Prostate gland (tissue), 2 donors: ENCODE measurements at regions not wholly inside any gene's neighbourhood (a gene's known extent, or its start where the extent isn't known, plus 50 kb on each side); places are given as distances from the start of the nearest gene placed in this dataset.
"Not testable (repeated sequence)": the region's sequence is repeated elsewhere in the genome, so short reads cannot be mapped to it uniquely, and the experiment has no call there.

Source experiments
- DNase-seq: peaks from one replicate; pipeline ENCODE4 v3.0.0-alpha.2; 2019; ENCODE audit warnings: low spot score
- H3K27ac ChIP-seq, 2 donors: fragments of 200-600 bp; sonication (generic); 2 replicates each; pipeline ENCODE4 v1.5.1; 2017 to 2019
- H3K27me3 ChIP-seq: fragments of 200-600 bp; sonication (generic); replicated peaks from 2 replicates; pipeline ENCODE4 v1.5.1; 2019; ENCODE audit not compliant: insufficient read depth
- H3K36me3 ChIP-seq, 2 donors: fragments of 200-600 bp; sonication (generic); 1 replicate in 1 of 2; 2 replicates in 1 of 2; pipeline versions ENCODE4 v1.5.1 to v1.8.1; 2017 to 2019
- H3K4me1 ChIP-seq: fragments of 200-600 bp; sonication (generic); replicated peaks from 2 replicates; pipeline ENCODE4 v1.5.1; 2019
- H3K4me3 ChIP-seq, 2 donors: fragments of 200-600 bp; sonication (generic); 2 replicates each; pipeline ENCODE4 v1.5.1; 2017 to 2019
- H3K9me3 ChIP-seq: fragments of 200-600 bp; sonication (generic); 2 replicates; pipeline ENCODE4 v1.5.1; 2017
- CTCF ChIP-seq, 4 experiments: fragments of 200-600 bp in 2 of 4; fragments of 450-650 bp in 2 of 4; sonication (generic) in 2 of 4; IDR thresholded peaks; 1 replicate in 3 of 4; 2 replicates in 1 of 4; pipeline ENCODE4 v1.5.1; 2016 to 2019; ENCODE audit warnings: antibody characterized with exemption in 4 of 4, mild to moderate bottlenecking in 2 of 4, moderate library complexity in 2 of 4
- POLR2A ChIP-seq: fragments of 450-650 bp; IDR thresholded peaks from one replicate; pipeline ENCODE4 v1.6.1; 2016; ENCODE audit warnings: antibody characterized with exemption, mild to moderate bottlenecking
- POLR2AphosphoS5 ChIP-seq: sonication (generic); formaldehyde crosslinking; IDR thresholded peaks from one replicate; pipeline ENCODE4 v1.6.1; 2017; ENCODE audit warnings: antibody characterized with exemption
- WGBS: methylation state at CpG from one replicate; pipeline ENCODE4 v1.1.5; 2018; 5-methylcytosine and 5-hydroxymethylcytosine counted together
- intact Hi-C: fragments of 100-400 bp; cut with DNase I; formaldehyde crosslinking; loops from one replicate; pipeline ENCODE4 v1.14.2; 2022

DNA sequence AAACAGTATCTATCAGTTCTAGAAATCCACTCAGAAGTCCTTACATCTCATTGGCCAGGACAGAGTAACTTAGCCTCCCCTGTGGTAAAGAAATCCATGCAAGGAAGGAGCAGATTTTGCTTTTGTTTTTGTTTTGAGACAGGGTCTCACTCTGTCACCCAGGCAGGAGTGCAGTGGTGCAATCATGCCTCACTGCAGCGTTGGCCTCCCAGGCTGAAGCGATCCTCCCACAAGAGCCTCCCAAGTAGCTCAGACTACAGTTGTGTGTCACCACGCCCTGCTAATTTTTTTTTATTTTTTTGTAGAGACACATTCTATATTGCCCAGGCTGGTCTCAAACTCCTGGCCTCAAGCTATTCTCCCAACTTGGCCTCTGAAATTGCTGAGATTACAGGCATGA, 185.1 kb downstream of the NRP2 start:
- H3K9me3 ChIP-seq = no peaks in the 10 kb centered on the region
- H3K27ac ChIP-seq = no peak overlapping the region
- no peak for DNase-seq
- H3K27me3 ChIP-seq = no peaks in the 10 kb centered on the region
- TF ChIP-seq POLR2AphosphoS5 (no peak), POLR2A (no peak), CTCF (IDR thresholded peaks at IDR 0.05) (no peak)
- 98% methylated on average over 3 of the region's 3 CpGs for WGBS
- peaks cover 3% of the 10 kb centered on the region for H3K4me1 ChIP-seq
- H3K36me3 ChIP-seq = no peaks in the 10 kb centered on the region
- H3K4me3 ChIP-seq = no peak overlapping the region
- intact Hi-C loops = no loop called here

DNA sequence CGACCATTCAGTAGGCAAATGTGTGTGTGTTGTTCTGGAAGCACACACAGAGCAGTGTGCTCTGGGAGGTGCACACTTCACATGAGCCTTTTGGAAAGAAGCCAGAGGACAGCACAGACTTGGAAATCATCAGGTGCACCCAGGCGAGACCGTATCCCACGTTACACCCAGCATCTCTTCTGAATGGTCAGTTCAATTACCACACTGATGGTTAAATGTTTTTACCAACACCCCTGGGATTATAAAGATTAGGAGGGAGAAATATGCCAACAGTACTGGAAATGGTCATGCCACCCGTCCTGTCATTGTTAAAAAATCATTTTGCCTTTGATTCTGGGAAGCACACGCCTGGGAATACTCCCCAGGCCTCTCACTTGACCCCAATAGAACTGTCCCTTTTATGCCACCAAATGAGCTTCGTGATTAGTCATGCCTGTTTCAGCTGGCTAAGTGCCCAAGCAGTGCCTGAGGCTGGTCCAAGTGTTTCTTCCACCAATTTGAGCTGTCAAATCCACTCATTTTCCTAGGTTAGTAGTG, 183.7 kb downstream of the NRP2 start:
- H3K9me3 ChIP-seq = no peaks in the 10 kb centered on the region
- intact Hi-C loops = no loop called here
- no peak overlapping the region for H3K27ac ChIP-seq
- peak; percentile 20 for DNase-seq
- WGBS = 36% methylated on average over 7 of the region's 7 CpGs
- peaks cover 3% of the 10 kb centered on the region for H3K4me1 ChIP-seq
- no peaks in the 10 kb centered on the region for H3K27me3 ChIP-seq
- H3K36me3 ChIP-seq = no peaks in the 10 kb centered on the region
- no peak for TF ChIP-seq POLR2A
- peak; percentile 44 for TF ChIP-seq POLR2AphosphoS5
- no peak for TF ChIP-seq CTCF (IDR thresholded peaks at IDR 0.05)
- H3K4me3 ChIP-seq = no peak overlapping the region

- WGBS = 94% methylated on average over 3 of the region's 3 CpGs
- H3K4me1 ChIP-seq = peaks cover 3% of the 10 kb centered on the region
- no peaks in the 10 kb centered on the region for H3K36me3 ChIP-seq
Observed at GRCh38 chr2:205865056-205865455, 182.8 kb downstream of the NRP2 start.

DNA sequence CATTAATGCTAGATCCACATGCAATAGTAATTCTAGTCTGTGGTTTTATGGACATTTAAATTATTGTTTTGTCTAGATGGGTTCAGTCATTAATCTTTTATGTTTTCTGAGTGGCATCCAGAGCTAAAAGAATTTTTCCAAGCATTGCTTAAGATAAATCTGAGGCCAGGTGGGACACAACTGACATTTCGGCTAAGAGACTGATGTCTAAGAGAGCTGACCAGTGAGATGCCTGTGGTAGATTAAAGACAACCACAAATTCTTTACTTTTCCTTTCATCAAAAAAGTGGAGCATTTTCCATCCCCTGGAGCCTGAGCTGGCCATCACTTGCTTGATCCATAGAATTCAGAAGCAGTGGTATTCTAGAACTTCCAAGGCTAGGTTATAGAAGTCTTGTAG, 182.2 kb downstream of the NRP2 start:
- H3K27ac ChIP-seq = no peak overlapping the region
- H3K9me3 ChIP-seq = no peaks in the 10 kb centered on the region
- H3K27me3 ChIP-seq = no peaks in the 10 kb centered on the region
- H3K4me1 ChIP-seq = peaks cover 3% of the 10 kb centered on the region
- H3K4me3 ChIP-seq = no peak overlapping the region
- WGBS = 90% methylated on average over 1 of the region's 1 CpG
- intact Hi-C loops = no loop called here
- TF ChIP-seq POLR2AphosphoS5 = no peak
- no peak for TF ChIP-seq POLR2A
- TF ChIP-seq CTCF (IDR thresholded peaks at IDR 0.05) = no peak
- DNase-seq = no peak
- no peaks in the 10 kb centered on the region for H3K36me3 ChIP-seq

More at GRCh38 chr2:205865056-205865455, 182.8 kb downstream of the NRP2 start:
- DNase-seq = no peak
- Histone ChIP-seq H3K9me3 (no peaks in the 10 kb centered on the region), H3K4me3 (no peak overlapping the region), H3K27ac (no peak overlapping the region), H3K27me3 (no peaks in the 10 kb centered on the region)
- intact Hi-C loops = no loop called here
- TF ChIP-seq CTCF (IDR thresholded peaks at IDR 0.05) (no peak), POLR2AphosphoS5 (no peak), POLR2A (no peak)

DNA sequence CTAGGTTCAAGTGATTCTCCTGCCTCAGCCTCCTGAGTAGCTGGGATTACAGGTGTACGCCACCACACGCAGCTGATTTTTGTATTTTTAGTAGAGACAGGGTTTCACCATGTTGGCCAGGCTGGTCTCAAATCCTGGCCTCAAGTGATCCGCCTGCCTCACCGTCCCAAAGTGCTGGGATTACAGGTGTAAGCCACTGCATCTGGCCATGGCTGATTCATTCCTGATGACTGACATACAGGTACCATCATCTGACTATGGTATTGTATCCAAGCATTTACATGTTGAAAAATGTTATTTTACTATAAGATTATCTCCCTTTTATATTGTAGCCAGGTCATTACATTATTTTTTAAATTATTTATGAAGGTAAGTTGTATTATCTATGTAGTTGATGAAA, 180.5 kb downstream of the NRP2 start:
- H3K27ac ChIP-seq, intact Hi-C loops, H3K4me1 ChIP-seq, H3K4me3 ChIP-seq, DNase-seq, H3K27me3 ChIP-seq, H3K9me3 ChIP-seq, H3K36me3 ChIP-seq: not testable (repeated sequence)
- WGBS = 96% methylated on average over 4 of the region's 4 CpGs
